ENCODE measurements at regions not wholly inside any gene's neighbourhood (a gene's known extent, or its start where the extent isn't known, plus 50 kb on each side); places are given as distances from the start of the nearest gene placed in this dataset.

DNA sequence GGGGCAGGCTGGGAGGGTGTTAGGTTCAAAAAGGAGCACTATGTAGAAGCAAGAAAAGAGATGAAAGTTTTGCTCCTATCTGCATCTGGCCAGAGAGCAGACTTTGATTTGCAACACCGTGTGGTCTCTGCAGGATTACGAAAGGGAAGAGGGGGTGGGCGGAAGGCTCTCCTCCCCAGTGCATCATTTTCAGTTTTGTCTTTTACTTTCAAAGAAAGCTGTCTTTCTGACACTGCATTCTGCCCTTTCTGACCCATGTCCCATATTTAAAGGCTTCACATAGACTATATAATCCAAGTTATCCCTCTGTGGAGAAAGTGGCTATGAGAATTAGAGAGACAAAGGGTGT lies 126.5 kb downstream of the RHOU start:
- Mint-ChIP-seq H3K27ac (no peak overlapping the region), H3K9me3 (peaks cover 32% of the 10 kb centered on the region), H3K4me1 (ENCODE audit: low read depth) (peaks cover 13% of the 10 kb centered on the region; the same call in 1 of the 2 replicates), H3K4me3 (no peak overlapping the region), H3K36me3 (ENCODE audit: low read depth) (no peaks in the 10 kb centered on the region; the same call in 1 of the 2 replicates), H3K27me3 (ENCODE audit: insufficient read depth) (peaks cover 6% of the 10 kb centered on the region)
- TF ChIP-seq, protein P1, sequence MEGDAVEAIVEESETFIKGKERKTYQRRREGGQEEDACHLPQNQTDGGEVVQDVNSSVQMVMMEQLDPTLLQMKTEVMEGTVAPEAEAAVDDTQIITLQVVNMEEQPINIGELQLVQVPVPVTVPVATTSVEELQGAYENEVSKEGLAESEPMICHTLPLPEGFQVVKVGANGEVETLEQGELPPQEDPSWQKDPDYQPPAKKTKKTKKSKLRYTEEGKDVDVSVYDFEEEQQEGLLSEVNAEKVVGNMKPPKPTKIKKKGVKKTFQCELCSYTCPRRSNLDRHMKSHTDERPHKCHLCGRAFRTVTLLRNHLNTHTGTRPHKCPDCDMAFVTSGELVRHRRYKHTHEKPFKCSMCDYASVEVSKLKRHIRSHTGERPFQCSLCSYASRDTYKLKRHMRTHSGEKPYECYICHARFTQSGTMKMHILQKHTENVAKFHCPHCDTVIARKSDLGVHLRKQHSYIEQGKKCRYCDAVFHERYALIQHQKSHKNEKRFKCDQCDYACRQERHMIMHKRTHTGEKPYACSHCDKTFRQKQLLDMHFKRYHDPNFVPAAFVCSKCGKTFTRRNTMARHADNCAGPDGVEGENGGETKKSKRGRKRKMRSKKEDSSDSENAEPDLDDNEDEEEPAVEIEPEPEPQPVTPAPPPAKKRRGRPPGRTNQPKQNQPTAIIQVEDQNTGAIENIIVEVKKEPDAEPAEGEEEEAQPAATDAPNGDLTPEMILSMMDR (IDR thresholded peaks at IDR 0.05), result no peak
- no peak for DNase-seq

DNA sequence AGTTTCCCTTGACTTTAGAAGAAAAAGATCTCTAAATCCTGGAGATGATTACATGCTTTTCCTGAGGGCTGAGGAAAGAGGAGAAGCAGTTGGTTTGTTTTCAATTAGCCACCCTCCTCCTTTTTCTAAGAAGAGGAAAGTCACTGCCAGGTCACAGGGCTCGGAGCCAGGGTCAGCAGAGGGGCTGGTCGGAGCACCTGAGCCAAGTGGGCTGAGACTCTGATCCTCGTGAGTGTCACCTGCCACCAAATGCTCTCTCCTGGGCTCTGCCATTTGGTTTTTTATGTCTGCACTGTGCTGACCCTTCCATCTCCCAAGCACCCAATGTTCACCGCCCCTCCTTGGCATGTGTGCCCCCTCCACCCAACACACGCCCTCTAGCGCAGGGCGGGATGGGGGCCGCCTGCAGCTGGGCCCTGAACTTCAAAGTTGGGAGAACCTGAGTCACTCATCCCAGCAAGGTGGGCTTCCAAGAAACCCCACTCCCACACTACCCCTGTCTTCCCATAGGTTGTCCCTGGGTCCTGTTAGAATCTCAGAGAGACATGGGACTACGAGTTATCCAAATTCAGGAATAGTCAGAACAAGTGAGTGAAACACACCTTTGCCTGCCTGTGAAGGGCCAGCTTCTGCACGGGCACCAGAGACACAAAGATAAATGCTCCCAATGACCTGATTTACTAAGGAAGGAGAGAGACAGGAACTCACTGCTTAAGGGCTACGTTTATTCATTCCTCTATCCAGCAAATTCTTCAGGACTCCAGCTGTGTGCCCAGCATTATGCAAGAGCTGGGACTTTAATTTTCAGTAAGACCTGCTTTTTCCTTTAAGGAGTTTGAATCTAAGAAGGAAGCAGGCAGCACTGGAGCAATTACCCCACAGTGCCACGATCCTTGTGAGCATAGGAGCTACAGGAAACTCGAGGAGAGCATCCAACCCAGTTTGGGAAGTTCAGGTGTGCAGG lies 127.5 kb downstream of the RHOU start:
- peaks cover 37% of the 10 kb centered on the region for H3K9me3 Mint-ChIP-seq
- H3K4me3 Mint-ChIP-seq, result no peak overlapping the region
- no peak overlapping the region for H3K27ac Mint-ChIP-seq
- H3K27me3 Mint-ChIP-seq (ENCODE audit: insufficient read depth), result peaks cover 6% of the 10 kb centered on the region
- no peak for DNase-seq
- H3K36me3 Mint-ChIP-seq (ENCODE audit: low read depth), result no peaks in the 10 kb centered on the region; the same call in 1 of the 2 replicates
- TF ChIP-seq, protein P1 (IDR thresholded peaks at IDR 0.05), result no peak
- H3K4me1 Mint-ChIP-seq (ENCODE audit: low read depth), result peaks cover 13% of the 10 kb centered on the region; the same call in 1 of the 2 replicates

DNA sequence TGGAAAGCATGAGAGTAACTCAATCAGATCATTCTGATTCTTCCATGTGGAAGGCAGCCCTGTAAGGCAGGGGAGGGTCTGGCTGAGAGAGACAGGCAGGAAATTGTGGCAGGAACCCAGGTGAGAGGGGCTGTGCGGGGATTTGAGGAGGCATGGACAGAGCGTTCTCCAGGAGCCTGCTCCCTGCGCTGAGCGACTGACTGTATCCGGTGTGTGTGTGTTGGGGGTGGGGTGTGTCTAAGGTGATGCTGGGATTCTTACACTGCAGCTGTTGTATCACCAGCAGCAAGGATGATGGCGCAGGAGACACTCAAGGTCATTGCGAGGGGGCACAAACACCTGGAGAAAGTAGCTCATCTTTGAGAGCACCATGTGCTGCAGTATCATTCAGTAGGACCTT lies 128.5 kb downstream of the RHOU start:
- no peak for DNase-seq
- TF ChIP-seq, protein P1 (IDR thresholded peaks at IDR 0.05), result no peak
- Mint-ChIP-seq H3K36me3 (ENCODE audit: low read depth) (no peaks in the 10 kb centered on the region; the same call in 1 of the 2 replicates), H3K9me3 (peaks cover 42% of the 10 kb centered on the region), H3K4me3 (no peak overlapping the region), H3K4me1 (ENCODE audit: low read depth) (peaks cover 13% of the 10 kb centered on the region; the same call in 1 of the 2 replicates), H3K27ac (no peak overlapping the region), H3K27me3 (ENCODE audit: insufficient read depth) (peaks cover 3% of the 10 kb centered on the region; the same call in 1 of the 2 replicates)

- no peak overlapping the region for H3K4me3 Mint-ChIP-seq
- peaks cover 34% of the 10 kb centered on the region for H3K9me3 Mint-ChIP-seq
- H3K36me3 Mint-ChIP-seq (ENCODE audit: low read depth), result no peaks in the 10 kb centered on the region; the same call in 1 of the 2 replicates
- peaks cover 11% of the 10 kb centered on the region; the same call in 1 of the 2 replicates for H3K4me1 Mint-ChIP-seq (ENCODE audit: low read depth)
- no peak overlapping the region for H3K27ac Mint-ChIP-seq
- TF ChIP-seq, protein P1 (IDR thresholded peaks at IDR 0.05), result no peak
- DNase-seq, result no peak
- H3K27me3 Mint-ChIP-seq (ENCODE audit: insufficient read depth), result peaks cover 3% of the 10 kb centered on the region; the same call in 1 of the 2 replicates
Observed at GRCh38 chr1:228865627-228866330, 130.5 kb downstream of the RHOU start.

DNA sequence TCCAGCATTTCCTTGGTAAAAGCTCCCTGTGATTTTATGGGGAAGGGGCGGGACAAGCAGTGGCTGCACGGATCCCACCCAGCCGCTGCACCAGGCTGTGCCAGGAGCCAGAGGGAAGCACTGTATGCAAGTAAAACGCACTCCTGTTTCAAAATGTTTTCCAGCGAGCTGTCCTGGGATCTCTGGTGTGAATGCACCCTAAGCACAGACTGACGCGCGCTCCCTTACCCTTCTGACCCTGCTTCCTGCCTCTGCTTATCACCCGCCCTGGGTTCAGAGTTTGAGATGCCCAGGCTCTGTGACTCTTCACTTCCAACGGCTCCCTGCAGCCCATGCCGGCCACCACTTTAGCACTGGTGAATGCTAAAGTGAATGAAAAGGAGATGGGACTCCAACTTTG lies 131.2 kb downstream of the RHOU start:
- peaks cover 28% of the 10 kb centered on the region for H3K9me3 Mint-ChIP-seq
- TF ChIP-seq, protein P1 (IDR thresholded peaks at IDR 0.05), result no peak
- H3K27ac Mint-ChIP-seq, result no peak overlapping the region
- H3K27me3 Mint-ChIP-seq (ENCODE audit: insufficient read depth), result peaks cover 3% of the 10 kb centered on the region; the same call in 1 of the 2 replicates
- H3K36me3 Mint-ChIP-seq (ENCODE audit: low read depth), result no peaks in the 10 kb centered on the region; the same call in 1 of the 2 replicates
- peaks cover 4% of the 10 kb centered on the region; the same call in 1 of the 2 replicates for H3K4me1 Mint-ChIP-seq (ENCODE audit: low read depth)
- H3K4me3 Mint-ChIP-seq, result no peak overlapping the region
- DNase-seq, result no peak

All from HFFc6 (cell line).